WI38 (cell line): ENCODE measurements at regions not wholly inside any gene's neighbourhood (a gene's known extent, or its start where the extent isn't known, plus 50 kb on each side); places are given as distances from the start of the nearest gene placed in this dataset.

Source experiments
- H3K4me3 ChIP-seq: 2 replicates; pipeline ENCODE4 v1.5.1; 2011; ENCODE audit warnings: low read depth, mild to moderate bottlenecking, control low read depth, low read length
- TF ChIP-seq, protein P1 (sequence below): IDR thresholded peaks from 2 replicates; pipeline ENCODE4 v1.5.1; 2012; ENCODE audit warnings: low read depth, mild to moderate bottlenecking, control low read depth, low read length

DNA sequence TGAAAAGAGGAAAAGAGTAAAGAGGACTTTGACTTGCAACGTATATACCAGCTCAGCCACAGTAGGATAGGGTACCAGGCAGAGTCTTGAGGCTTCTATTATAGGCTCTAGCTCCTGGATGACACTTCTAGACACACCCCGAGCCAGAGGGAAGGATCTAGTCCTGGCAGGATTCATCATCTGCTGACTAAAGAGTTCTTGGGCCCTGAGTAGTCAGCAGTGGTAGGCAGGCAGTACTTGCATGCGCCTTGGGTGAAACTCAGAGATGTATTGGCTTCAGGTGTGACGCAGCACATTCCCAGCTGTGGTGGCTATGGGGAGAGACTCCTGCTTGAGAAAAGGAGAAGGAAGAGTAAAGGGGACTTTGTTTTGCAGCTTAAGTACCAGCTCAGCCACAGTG, 162.3 kb upstream of the APP start:
- no peak overlapping the region for H3K4me3 ChIP-seq
- TF ChIP-seq, protein P1, sequence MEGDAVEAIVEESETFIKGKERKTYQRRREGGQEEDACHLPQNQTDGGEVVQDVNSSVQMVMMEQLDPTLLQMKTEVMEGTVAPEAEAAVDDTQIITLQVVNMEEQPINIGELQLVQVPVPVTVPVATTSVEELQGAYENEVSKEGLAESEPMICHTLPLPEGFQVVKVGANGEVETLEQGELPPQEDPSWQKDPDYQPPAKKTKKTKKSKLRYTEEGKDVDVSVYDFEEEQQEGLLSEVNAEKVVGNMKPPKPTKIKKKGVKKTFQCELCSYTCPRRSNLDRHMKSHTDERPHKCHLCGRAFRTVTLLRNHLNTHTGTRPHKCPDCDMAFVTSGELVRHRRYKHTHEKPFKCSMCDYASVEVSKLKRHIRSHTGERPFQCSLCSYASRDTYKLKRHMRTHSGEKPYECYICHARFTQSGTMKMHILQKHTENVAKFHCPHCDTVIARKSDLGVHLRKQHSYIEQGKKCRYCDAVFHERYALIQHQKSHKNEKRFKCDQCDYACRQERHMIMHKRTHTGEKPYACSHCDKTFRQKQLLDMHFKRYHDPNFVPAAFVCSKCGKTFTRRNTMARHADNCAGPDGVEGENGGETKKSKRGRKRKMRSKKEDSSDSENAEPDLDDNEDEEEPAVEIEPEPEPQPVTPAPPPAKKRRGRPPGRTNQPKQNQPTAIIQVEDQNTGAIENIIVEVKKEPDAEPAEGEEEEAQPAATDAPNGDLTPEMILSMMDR, result no peak

DNA sequence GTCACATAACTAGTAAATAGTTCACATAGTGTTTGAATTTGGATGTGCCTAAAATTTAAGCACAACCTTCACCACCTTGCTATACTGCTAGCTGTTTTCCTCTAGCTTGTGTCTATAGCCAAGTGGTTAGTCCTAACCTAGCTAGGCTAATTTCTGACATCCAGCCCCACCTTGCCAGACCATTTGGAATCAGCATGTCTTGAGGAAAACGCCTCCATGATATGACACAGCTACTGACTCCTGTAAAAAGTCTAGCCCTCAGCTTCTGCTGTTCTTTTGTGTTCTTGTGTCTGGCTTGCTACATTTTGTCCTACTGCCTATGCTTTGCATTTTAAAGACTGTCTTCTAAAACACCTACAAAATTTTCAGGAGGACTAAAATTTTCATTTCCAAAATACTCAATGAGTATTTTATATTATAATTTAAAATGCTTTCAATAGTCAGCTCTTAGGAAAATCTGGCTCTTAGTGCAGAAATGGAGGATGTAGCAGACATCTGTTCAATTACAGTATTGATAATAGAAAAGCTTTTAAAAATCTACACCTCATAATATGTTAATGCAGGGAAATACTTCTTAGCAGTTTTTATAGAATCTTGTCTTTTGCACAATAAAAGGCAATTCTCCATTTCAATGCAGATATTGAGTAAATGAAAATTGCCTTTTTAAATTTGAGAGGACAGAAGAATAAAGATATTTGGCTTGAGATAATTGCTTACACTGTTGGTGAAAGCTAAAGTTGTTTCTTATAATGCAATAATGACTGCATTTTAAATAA, 160.8 kb upstream of the APP start:
- TF ChIP-seq, protein P1, result no peak
- H3K4me3 ChIP-seq, result no peak overlapping the region

DNA sequence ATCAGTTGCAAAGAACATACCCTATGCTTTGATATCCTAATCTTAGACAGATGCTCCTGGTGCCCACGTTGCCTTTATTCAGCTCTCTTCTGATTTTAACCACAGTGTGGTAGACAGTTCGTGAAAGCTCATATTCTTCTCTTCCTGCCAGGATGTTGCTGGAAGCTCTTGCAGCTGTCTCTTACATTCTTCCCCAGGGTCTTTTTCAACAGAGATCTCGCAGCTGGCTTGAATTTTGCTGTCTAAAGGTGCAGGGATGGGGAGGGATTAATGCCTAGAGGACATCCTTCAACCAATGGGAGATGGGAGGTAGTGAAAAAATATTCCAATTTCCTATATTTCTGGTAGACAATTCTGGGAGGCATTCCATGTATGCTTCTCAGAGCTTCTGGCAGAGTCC, 150.0 kb upstream of the APP start:
- no peak overlapping the region for H3K4me3 ChIP-seq
- TF ChIP-seq, protein P1, result no peak

DNA sequence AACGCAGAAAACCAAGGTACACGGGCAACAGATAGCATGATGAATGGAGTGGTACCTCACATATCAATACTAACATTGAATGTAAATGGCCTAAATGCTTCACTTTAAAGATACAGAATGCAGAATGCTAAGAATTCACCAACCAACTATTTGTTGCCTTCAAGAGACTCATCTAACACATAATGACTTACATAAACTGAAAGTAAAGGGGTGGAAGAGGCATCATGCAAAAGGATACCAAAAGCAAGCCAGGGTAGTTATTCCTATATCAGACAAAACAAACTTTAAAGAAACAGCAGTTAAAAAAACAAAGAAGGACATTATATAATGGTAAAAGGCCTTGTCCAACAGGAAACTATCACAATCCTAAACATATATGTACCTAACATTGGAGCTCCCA, 137.1 kb upstream of the APP start:
- no peak overlapping the region for H3K4me3 ChIP-seq
- TF ChIP-seq, protein P1, result no peak

DNA sequence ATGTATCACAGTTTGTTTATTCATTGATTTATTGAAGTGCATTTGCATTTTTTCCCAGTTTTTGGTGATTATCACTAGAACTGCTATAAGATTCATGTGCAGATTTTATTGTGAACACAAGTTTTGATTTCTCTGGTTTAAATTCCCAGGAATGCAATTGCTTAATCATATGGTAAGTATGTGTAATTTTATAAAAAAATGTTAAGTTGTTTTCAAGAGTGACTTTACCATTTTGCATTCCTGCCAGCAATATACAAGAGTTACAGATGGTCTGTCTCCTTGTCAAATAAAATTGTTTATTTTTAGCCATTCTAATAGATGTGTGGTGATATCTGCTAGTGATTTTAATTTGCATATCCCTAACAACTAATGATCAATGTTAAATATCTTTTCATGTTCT, 127.3 kb upstream of the APP start:
- TF ChIP-seq, protein P1, result no peak
- no peak overlapping the region for H3K4me3 ChIP-seq

DNA sequence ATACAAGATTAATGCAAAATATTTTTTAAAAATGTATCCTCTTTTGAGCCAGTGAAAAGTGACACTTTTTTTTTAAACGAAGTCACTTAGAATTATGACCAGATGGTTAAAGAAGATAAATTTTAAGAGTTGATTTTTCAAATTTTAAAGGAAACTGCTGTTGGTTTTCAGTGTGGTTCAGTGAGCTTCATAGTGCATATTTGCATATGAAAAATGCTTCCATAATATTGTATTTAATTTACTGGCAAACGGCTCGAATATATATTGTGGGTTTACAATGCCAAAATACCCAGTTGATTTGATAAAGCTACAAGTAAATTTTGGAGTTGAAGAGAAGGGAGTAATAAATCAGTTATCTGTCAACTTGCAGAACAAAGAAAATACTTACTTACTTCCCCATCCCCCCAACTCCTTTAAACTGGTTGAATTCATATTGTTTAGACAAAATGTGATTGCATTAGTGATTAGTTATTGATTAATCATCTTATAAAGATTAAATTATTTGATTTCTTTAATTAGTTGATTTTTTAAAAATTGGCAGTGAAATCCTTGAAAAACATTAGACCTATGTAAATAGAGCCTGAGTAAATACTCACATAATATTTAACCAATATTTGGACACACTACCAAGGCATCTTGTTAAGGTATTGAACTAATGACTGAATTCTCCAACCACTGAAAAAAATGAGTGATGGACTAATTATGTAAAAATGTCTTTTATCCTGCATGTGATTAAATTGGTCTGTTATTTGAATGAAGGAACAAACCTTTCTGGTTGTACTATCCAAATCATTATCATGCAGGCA, 122.8 kb upstream of the APP start:
- no peak overlapping the region for H3K4me3 ChIP-seq
- TF ChIP-seq, protein P1, result no peak

DNA sequence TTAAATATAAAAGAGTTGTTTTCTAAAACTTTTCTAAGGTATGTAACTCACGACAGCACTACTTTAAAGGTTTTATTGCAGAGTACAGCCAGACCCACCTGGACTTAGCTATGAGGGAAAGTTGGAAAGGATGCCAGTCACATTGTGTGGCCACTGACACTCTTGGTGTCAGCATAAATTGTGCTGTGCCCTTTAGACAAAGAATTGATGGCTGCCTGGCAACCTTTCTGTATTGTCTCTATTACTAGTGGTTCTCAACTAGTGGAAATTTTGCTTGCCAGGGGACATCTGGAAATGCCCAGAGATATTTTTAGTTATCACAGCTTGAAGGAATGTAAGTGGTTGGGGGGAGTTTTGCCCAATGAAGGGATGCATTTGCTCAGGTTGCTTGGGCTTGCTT, 117.5 kb upstream of the APP start:
- TF ChIP-seq, protein P1, result no peak
- no peak overlapping the region for H3K4me3 ChIP-seq
